Loucy (cell line): ENCODE measurements at regions not wholly inside any gene's neighbourhood (a gene's known extent, or its start where the extent isn't known, plus 50 kb on each side); places are given as distances from the start of the nearest gene placed in this dataset.

Source experiments
- EZH2phosphoT487 ChIP-seq: fragments of 200-600 bp; IDR thresholded peaks from 2 replicates; pipeline ENCODE4 v1.6.1; 2018; ENCODE audit warnings: antibody characterized with exemption, mild to moderate bottlenecking, moderate library complexity, borderline replicate concordance
- TF ChIP-seq, protein P1 (sequence below): fragments of 200-600 bp; sonication (generic); conservative IDR thresholded peaks from 2 replicates; pipeline ENCODE4 v1.5.1; 2014; ENCODE audit warnings: mild to moderate bottlenecking, antibody characterized with exemption, low read length

DNA sequence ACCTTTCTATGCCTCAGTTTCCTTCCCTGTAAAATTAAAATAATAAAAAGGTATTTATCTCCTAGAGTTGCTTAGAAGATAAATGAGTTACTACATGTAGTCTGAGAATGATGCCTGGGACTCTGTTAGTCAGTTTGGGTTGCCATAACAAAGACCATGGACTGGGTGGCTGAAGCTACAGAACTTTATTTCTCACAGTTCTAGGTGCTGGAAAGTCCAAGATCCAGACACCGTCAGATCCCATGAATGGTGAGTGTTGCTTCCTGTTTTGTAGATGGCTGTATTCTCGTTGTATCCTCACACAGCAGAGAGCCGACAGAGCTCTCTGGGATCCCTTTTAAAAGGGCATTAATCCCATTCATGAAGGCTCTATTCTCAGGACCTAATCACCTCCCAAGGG is 64.0 kb upstream of the LTA4H start:
- TF ChIP-seq, protein P1, sequence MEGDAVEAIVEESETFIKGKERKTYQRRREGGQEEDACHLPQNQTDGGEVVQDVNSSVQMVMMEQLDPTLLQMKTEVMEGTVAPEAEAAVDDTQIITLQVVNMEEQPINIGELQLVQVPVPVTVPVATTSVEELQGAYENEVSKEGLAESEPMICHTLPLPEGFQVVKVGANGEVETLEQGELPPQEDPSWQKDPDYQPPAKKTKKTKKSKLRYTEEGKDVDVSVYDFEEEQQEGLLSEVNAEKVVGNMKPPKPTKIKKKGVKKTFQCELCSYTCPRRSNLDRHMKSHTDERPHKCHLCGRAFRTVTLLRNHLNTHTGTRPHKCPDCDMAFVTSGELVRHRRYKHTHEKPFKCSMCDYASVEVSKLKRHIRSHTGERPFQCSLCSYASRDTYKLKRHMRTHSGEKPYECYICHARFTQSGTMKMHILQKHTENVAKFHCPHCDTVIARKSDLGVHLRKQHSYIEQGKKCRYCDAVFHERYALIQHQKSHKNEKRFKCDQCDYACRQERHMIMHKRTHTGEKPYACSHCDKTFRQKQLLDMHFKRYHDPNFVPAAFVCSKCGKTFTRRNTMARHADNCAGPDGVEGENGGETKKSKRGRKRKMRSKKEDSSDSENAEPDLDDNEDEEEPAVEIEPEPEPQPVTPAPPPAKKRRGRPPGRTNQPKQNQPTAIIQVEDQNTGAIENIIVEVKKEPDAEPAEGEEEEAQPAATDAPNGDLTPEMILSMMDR, result no peak
- TF ChIP-seq EZH2phosphoT487, result no peak
